ENCODE measurements at regions not wholly inside any gene's neighbourhood (a gene's known extent, or its start where the extent isn't known, plus 50 kb on each side); places are given as distances from the start of the nearest gene placed in this dataset.

GRCh38 chr19:28917621-28918020 lies 295.3 kb downstream of the UQCRFS1 start:
- H3K79me2 ChIP-seq (ENCODE audit: insufficient read depth, low read length): no peaks in the 10 kb centered on the region

GRCh38 chr19:28915737-28916460 lies 297.1 kb downstream of the UQCRFS1 start:
- H3K36me3 ChIP-seq (ENCODE audit: insufficient read depth, low read length): no peaks in the 10 kb centered on the region
- no peak overlapping the region for H2AFZ ChIP-seq (ENCODE audit: low read length)
- H4K20me1 ChIP-seq (ENCODE audit: insufficient read depth, low read length, poor library complexity, severe bottlenecking): no peaks in the 10 kb centered on the region
- peaks cover 6% of the 10 kb centered on the region; the same call in 1 of the 2 replicates for H3K9me3 ChIP-seq (ENCODE audit: insufficient read depth, low read depth, low read length)
- TF ChIP-seq CTCF (conservative IDR thresholded peaks at IDR 0.05; ENCODE audit: low read length): no peak
- no peak for TF ChIP-seq EZH2phosphoT487 (IDR thresholded peaks at IDR 0.05; ENCODE audit: borderline replicate concordance)
- no peaks in the 10 kb centered on the region for H3K79me2 ChIP-seq (ENCODE audit: insufficient read depth, low read length)
- H3F3A ChIP-seq (ENCODE audit: low read depth): no peaks in the 10 kb centered on the region
- no peak overlapping the region for H3K9ac ChIP-seq (ENCODE audit: low read depth, low read length, poor library complexity, severe bottlenecking)
- no peaks in the 10 kb centered on the region for H3K9me2 ChIP-seq (replicated peaks; ENCODE audit: low read depth, low read length)
- H3K4me1 ChIP-seq (ENCODE audit: insufficient read depth, low read length, poor library complexity, severe bottlenecking): no peaks in the 10 kb centered on the region
- no peak overlapping the region for H3K4me3 ChIP-seq (ENCODE audit: low read length, poor library complexity, severe bottlenecking)
- H3K27me3 ChIP-seq (ENCODE audit: insufficient read depth, low read length, poor library complexity, severe bottlenecking): no peaks in the 10 kb centered on the region
- H3K4me2 ChIP-seq (ENCODE audit: low read depth, low read length, poor library complexity, severe bottlenecking): no peak overlapping the region

More at GRCh38 chr19:28917621-28918020, 295.3 kb downstream of the UQCRFS1 start:
- TF ChIP-seq EZH2phosphoT487 (IDR thresholded peaks at IDR 0.05; ENCODE audit: borderline replicate concordance): no peak
- TF ChIP-seq CTCF (conservative IDR thresholded peaks at IDR 0.05; ENCODE audit: low read length): no peak
- no peak overlapping the region for H3K4me3 ChIP-seq (ENCODE audit: low read length, poor library complexity, severe bottlenecking)
- no peaks in the 10 kb centered on the region for H3F3A ChIP-seq (ENCODE audit: low read depth)
- H3K36me3 ChIP-seq (ENCODE audit: insufficient read depth, low read length): no peaks in the 10 kb centered on the region
- no peaks in the 10 kb centered on the region for H3K27me3 ChIP-seq (ENCODE audit: insufficient read depth, low read length, poor library complexity, severe bottlenecking)
- no peaks in the 10 kb centered on the region for H3K9me2 ChIP-seq (replicated peaks; ENCODE audit: low read depth, low read length)
- no peaks in the 10 kb centered on the region for H3K4me1 ChIP-seq (ENCODE audit: insufficient read depth, low read length, poor library complexity, severe bottlenecking)
- no peaks in the 10 kb centered on the region for H4K20me1 ChIP-seq (ENCODE audit: insufficient read depth, low read length, poor library complexity, severe bottlenecking)
- H3K4me2 ChIP-seq (ENCODE audit: low read depth, low read length, poor library complexity, severe bottlenecking): no peak overlapping the region
- H2AFZ ChIP-seq (ENCODE audit: low read length): no peak overlapping the region
- no peak overlapping the region for H3K9ac ChIP-seq (ENCODE audit: low read depth, low read length, poor library complexity, severe bottlenecking)
- H3K9me3 ChIP-seq (ENCODE audit: insufficient read depth, low read depth, low read length): peaks cover 6% of the 10 kb centered on the region; the same call in 1 of the 2 replicates

GRCh38 chr19:28915202-28915601 lies 297.7 kb downstream of the UQCRFS1 start:
- Histone ChIP-seq H3K4me1 (ENCODE audit: insufficient read depth, low read length, poor library complexity, severe bottlenecking) (no peaks in the 10 kb centered on the region), H3K4me3 (ENCODE audit: low read length, poor library complexity, severe bottlenecking) (no peak overlapping the region), H3K36me3 (ENCODE audit: insufficient read depth, low read length) (no peaks in the 10 kb centered on the region), H3F3A (ENCODE audit: low read depth) (no peaks in the 10 kb centered on the region), H3K79me2 (ENCODE audit: insufficient read depth, low read length) (no peaks in the 10 kb centered on the region), H4K20me1 (ENCODE audit: insufficient read depth, low read length, poor library complexity, severe bottlenecking) (no peaks in the 10 kb centered on the region), H3K9ac (ENCODE audit: low read depth, low read length, poor library complexity, severe bottlenecking) (no peak overlapping the region), H2AFZ (ENCODE audit: low read length) (no peak overlapping the region), H3K27me3 (ENCODE audit: insufficient read depth, low read length, poor library complexity, severe bottlenecking) (no peaks in the 10 kb centered on the region), H3K9me2 (replicated peaks; ENCODE audit: low read depth, low read length) (no peaks in the 10 kb centered on the region), H3K9me3 (ENCODE audit: insufficient read depth, low read depth, low read length) (peaks cover 6% of the 10 kb centered on the region; the same call in 1 of the 2 replicates), H3K4me2 (ENCODE audit: low read depth, low read length, poor library complexity, severe bottlenecking) (no peak overlapping the region)
- no peak for TF ChIP-seq EZH2phosphoT487 (IDR thresholded peaks at IDR 0.05; ENCODE audit: borderline replicate concordance)
- no peak for TF ChIP-seq CTCF (conservative IDR thresholded peaks at IDR 0.05; ENCODE audit: low read length)

Data from Loucy (cell line).